H9 (cell line): ENCODE measurements at regions not wholly inside any gene's neighbourhood (a gene's known extent, or its start where the extent isn't known, plus 50 kb on each side); places are given as distances from the start of the nearest gene placed in this dataset.

Experiments used
- DNase-seq: peaks from one replicate; pipeline ENCODE4 v3.0.0-alpha.2; 2017
- H2AFZ ChIP-seq: one replicate; pipeline ENCODE4 v1.6.1; 2013; ENCODE audit warnings: mild to moderate bottlenecking, low read length, control low read depth, moderate library complexity
- H2AK5ac ChIP-seq: 2 replicates; pipeline ENCODE4 v1.6.1; 2013; ENCODE audit warnings: low read length, control low read depth, mixed read lengths; ENCODE audit not compliant: insufficient read length
- H2BK120ac ChIP-seq: one replicate; pipeline ENCODE4 v1.6.1; 2013; ENCODE audit warnings: low read depth, mild to moderate bottlenecking, low read length, control low read depth, inconsistent platforms; ENCODE audit not compliant: poor library complexity, severe bottlenecking
- H2BK12ac ChIP-seq: 2 replicates; pipeline ENCODE4 v1.6.1; 2013; ENCODE audit warnings: low read length, control low read depth, mixed read lengths, low read depth; ENCODE audit not compliant: insufficient read length
- H2BK15ac ChIP-seq: 2 replicates; pipeline ENCODE4 v1.6.1; 2013; ENCODE audit warnings: low read depth, low read length, control low read depth
- H2BK20ac ChIP-seq: one replicate; pipeline ENCODE4 v1.6.1; 2013; ENCODE audit warnings: low read depth, mild to moderate bottlenecking, low read length, control low read depth, inconsistent platforms; ENCODE audit not compliant: poor library complexity, severe bottlenecking
- H2BK5ac ChIP-seq: 2 replicates; pipeline ENCODE4 v1.6.1; 2013; ENCODE audit warnings: low read length, control low read depth, mixed read lengths; ENCODE audit not compliant: insufficient read length
- H3K14ac ChIP-seq: 2 replicates; pipeline ENCODE4 v1.6.1; 2013; ENCODE audit warnings: low read length, control low read depth; ENCODE audit not compliant: insufficient read depth
- H3K18ac ChIP-seq: 2 replicates; pipeline ENCODE4 v1.6.1; 2013; ENCODE audit warnings: low read depth, mild to moderate bottlenecking, mixed read lengths, low read length, control low read depth; ENCODE audit not compliant: insufficient read length
- H3K23ac ChIP-seq: 2 replicates; pipeline ENCODE4 v1.6.1; 2013; ENCODE audit warnings: low read length, control low read depth, mixed read lengths, low read depth; ENCODE audit not compliant: insufficient read length
- H3K23me2 ChIP-seq: 2 replicates; pipeline ENCODE4 v1.6.1; 2013; ENCODE audit warnings: low read depth, mild to moderate bottlenecking, mixed read lengths, low read length, control low read depth; ENCODE audit not compliant: insufficient read length, poor library complexity, severe bottlenecking
- H3K27ac ChIP-seq: 2 replicates; pipeline ENCODE4 v1.5.1; 2013; ENCODE audit warnings: low read length, control low read depth, mixed read lengths, low read depth; ENCODE audit not compliant: insufficient read length
- H3K27me3 ChIP-seq: 2 replicates; pipeline ENCODE4 v1.6.1; 2013; ENCODE audit warnings: low read length, control low read depth, inconsistent platforms; ENCODE audit not compliant: insufficient read depth
- H3K4ac ChIP-seq: 2 replicates; pipeline ENCODE4 v1.6.1; 2013; ENCODE audit warnings: low read depth, mild to moderate bottlenecking, control low read depth, inconsistent platforms, low read length, moderate library complexity
- H3K4me1 ChIP-seq: 2 replicates; pipeline ENCODE4 v1.6.1; 2013; ENCODE audit warnings: low read length, control low read depth, inconsistent platforms; ENCODE audit not compliant: insufficient read depth
- H3K4me2 ChIP-seq: 2 replicates; pipeline ENCODE4 v1.6.1; 2013; ENCODE audit warnings: low read length, control low read depth, mixed read lengths; ENCODE audit not compliant: insufficient read length, insufficient read depth
- H3K56ac ChIP-seq: 2 replicates; pipeline ENCODE4 v1.6.1; 2013; ENCODE audit warnings: low read depth, mild to moderate bottlenecking, mixed read lengths, low read length, control low read depth; ENCODE audit not compliant: insufficient read length
- H3K79me1 ChIP-seq: 2 replicates; pipeline ENCODE4 v1.6.1; 2013; ENCODE audit warnings: low read depth, mild to moderate bottlenecking, moderate library complexity, low read length, control low read depth, inconsistent platforms; ENCODE audit not compliant: insufficient read depth, poor library complexity, severe bottlenecking
- H3K79me2 ChIP-seq: 2 replicates; pipeline ENCODE4 v1.6.1; 2013; ENCODE audit warnings: low read length, control low read depth, inconsistent platforms; ENCODE audit not compliant: insufficient read depth
- H3K9ac ChIP-seq: 2 replicates; pipeline ENCODE4 v1.6.1; 2013; ENCODE audit warnings: low read length, control low read depth, mixed read lengths; ENCODE audit not compliant: insufficient read length; ENCODE audit errors: extremely low read depth
- H3K9me3 ChIP-seq: one replicate; pipeline ENCODE4 v1.6.1; 2013; ENCODE audit warnings: low read depth, low read length, inconsistent platforms; ENCODE audit not compliant: control insufficient read depth
- H3T11ph ChIP-seq: one replicate; pipeline ENCODE4 v1.6.1; 2013; ENCODE audit warnings: mild to moderate bottlenecking, low read length, control low read depth, inconsistent platforms
- H4K20me1 ChIP-seq: one replicate; pipeline ENCODE4 v1.6.1; 2013; ENCODE audit not compliant: control insufficient read depth, insufficient read length, insufficient read depth
- H4K5ac ChIP-seq: 2 replicates; pipeline ENCODE4 v1.6.1; 2013; ENCODE audit warnings: low read depth, mild to moderate bottlenecking, mixed read lengths, low read length, control low read depth; ENCODE audit not compliant: insufficient read length
- H4K8ac ChIP-seq: replicated peaks from 2 replicates; pipeline ENCODE4 v1.6.1; 2013; ENCODE audit warnings: low read length, control low read depth, mixed read lengths, low read depth; ENCODE audit not compliant: insufficient read length
- H4K91ac ChIP-seq: 2 replicates; pipeline ENCODE4 v1.6.1; 2013; ENCODE audit warnings: low read depth, mild to moderate bottlenecking, moderate library complexity, mixed read lengths, low read length, control low read depth; ENCODE audit not compliant: insufficient read length
- H3K27ac Mint-ChIP-seq, 3 experiments: 2 replicates in 2 of 3; 3 replicates in 1 of 3; pipeline ENCODE4 v1.8.0; 2020 to 2021; ENCODE audit warnings: mixed read lengths in 3 of 3, mild to moderate bottlenecking in 1 of 3, moderate library complexity in 1 of 3
- H3K27me3 Mint-ChIP-seq: 2 replicates; pipeline ENCODE4 v1.8.0; 2021; ENCODE audit warnings: low read depth, mild to moderate bottlenecking, moderate library complexity, mixed read lengths
- H3K36me3 Mint-ChIP-seq, 3 experiments: 2 replicates in 2 of 3; 3 replicates in 1 of 3; pipeline ENCODE4 v1.8.0; 2020 to 2021; ENCODE audit warnings: low read depth in 3 of 3, mixed read lengths in 3 of 3; ENCODE audit not compliant: insufficient read depth in 1 of 3
- H3K4me1 Mint-ChIP-seq, 2 experiments: 2 replicates each; pipeline ENCODE4 v1.8.0; 2020; ENCODE audit warnings: mixed read lengths in 2 of 2
- H3K4me3 Mint-ChIP-seq, 2 experiments: 2 replicates in 1 of 2; 3 replicates in 1 of 2; pipeline ENCODE4 v1.8.0; 2020 to 2021; ENCODE audit warnings: mild to moderate bottlenecking in 2 of 2, mixed read lengths in 2 of 2, moderate library complexity in 1 of 2
- H3K9me3 Mint-ChIP-seq, 2 experiments: 2 replicates in 1 of 2; 3 replicates in 1 of 2; pipeline ENCODE4 v1.8.0; 2020; ENCODE audit warnings: mild to moderate bottlenecking in 2 of 2, mixed read lengths in 2 of 2, moderate library complexity in 1 of 2
- WGBS: extraction: QIAGEN DNeasy Blood & Tissue Kit; methylation state at CpG from one replicate; pipeline ENCODE4 v1.1.7; 2013; ENCODE audit warnings: missing lambda C conversion rate, low lambda C conversion rate, mixed read lengths; ENCODE audit not compliant: insufficient read length; ENCODE audit errors: extremely low coverage; 5-methylcytosine and 5-hydroxymethylcytosine counted together
- TF ChIP-seq, protein P1 (sequence below): fragments of 200-600 bp; sonication (generic); conservative IDR thresholded peaks from 3 replicates; pipeline ENCODE4 v1.8.0; 2021; ENCODE audit warnings: antibody characterized with exemption, mild to moderate bottlenecking

DNA sequence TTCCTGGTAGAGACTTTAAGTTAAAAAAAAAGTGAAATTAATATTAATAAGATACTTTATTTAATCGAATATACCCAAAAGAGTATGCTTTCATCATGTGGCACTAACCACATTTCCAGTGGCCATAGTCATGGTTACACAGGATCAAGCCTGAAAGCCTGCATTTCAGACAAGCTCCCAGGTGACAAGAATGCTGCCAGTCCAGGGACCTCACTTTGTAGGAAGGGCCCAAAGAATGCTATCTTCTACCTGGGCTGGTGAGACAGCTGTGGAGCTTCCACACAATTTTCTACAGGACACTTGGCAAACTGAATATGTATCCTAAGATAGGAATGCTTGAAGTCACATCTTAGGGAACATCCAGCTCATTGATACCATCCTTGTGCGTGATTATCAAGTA, 203.8 kb downstream of the AUH start:
- no peak overlapping the region for H4K8ac ChIP-seq
- H2BK120ac ChIP-seq, result no peak overlapping the region
- no peak overlapping the region for H4K91ac ChIP-seq
- H3K14ac ChIP-seq, result no peak overlapping the region
- H3K27me3 ChIP-seq, result no peaks in the 10 kb centered on the region
- H3K9me3 ChIP-seq, result peaks cover 2% of the 10 kb centered on the region
- H3K4me1 ChIP-seq, result no peaks in the 10 kb centered on the region
- H3K56ac ChIP-seq, result no peak overlapping the region
- no peak overlapping the region for H2AK5ac ChIP-seq
- H3K4me2 ChIP-seq, result no peak overlapping the region
- no peak for DNase-seq
- no peak overlapping the region for H4K5ac ChIP-seq
- H4K20me1 ChIP-seq, result no peaks in the 10 kb centered on the region
- no peak overlapping the region for H3K9ac ChIP-seq
- Mint-ChIP-seq H3K36me3 (peaks cover 2 to 4% (median 3%) of the 10 kb centered on the region in 3 experiments; a peak in 6 of 7 replicates), H3K4me3 (no peak overlapping the region), H3K27me3 (peaks cover 3% of the 10 kb centered on the region), H3K27ac (no peak overlapping the region), H3K9me3 (peaks cover 12 to 13% of the 10 kb centered on the region in 2 experiments), H3K4me1 (peaks cover 11 to 13% of the 10 kb centered on the region in 2 experiments)
- H3K79me2 ChIP-seq, result no peaks in the 10 kb centered on the region
- no peak overlapping the region for H2AFZ ChIP-seq
- no peak overlapping the region for H3T11ph ChIP-seq
- H3K4ac ChIP-seq, result no peak overlapping the region
- TF ChIP-seq, protein P1, sequence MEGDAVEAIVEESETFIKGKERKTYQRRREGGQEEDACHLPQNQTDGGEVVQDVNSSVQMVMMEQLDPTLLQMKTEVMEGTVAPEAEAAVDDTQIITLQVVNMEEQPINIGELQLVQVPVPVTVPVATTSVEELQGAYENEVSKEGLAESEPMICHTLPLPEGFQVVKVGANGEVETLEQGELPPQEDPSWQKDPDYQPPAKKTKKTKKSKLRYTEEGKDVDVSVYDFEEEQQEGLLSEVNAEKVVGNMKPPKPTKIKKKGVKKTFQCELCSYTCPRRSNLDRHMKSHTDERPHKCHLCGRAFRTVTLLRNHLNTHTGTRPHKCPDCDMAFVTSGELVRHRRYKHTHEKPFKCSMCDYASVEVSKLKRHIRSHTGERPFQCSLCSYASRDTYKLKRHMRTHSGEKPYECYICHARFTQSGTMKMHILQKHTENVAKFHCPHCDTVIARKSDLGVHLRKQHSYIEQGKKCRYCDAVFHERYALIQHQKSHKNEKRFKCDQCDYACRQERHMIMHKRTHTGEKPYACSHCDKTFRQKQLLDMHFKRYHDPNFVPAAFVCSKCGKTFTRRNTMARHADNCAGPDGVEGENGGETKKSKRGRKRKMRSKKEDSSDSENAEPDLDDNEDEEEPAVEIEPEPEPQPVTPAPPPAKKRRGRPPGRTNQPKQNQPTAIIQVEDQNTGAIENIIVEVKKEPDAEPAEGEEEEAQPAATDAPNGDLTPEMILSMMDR, result no peak
- H2BK15ac ChIP-seq, result no peak overlapping the region
- no peak overlapping the region for H3K27ac ChIP-seq
- H2BK12ac ChIP-seq, result no peak overlapping the region
- H2BK5ac ChIP-seq, result no peak overlapping the region
- H2BK20ac ChIP-seq, result no peak overlapping the region
- no CpG with 5 or more reads among the region's 2 CpGs for WGBS
- no peak overlapping the region for H3K18ac ChIP-seq
- no peak overlapping the region for H3K23ac ChIP-seq
- H3K79me1 ChIP-seq, result no peaks in the 10 kb centered on the region
- no peaks in the 10 kb centered on the region for H3K23me2 ChIP-seq
